ENCODE measurements at regions not wholly inside any gene's neighbourhood (a gene's known extent, or its start where the extent isn't known, plus 50 kb on each side); places are given as distances from the start of the nearest gene placed in this dataset.

DNA sequence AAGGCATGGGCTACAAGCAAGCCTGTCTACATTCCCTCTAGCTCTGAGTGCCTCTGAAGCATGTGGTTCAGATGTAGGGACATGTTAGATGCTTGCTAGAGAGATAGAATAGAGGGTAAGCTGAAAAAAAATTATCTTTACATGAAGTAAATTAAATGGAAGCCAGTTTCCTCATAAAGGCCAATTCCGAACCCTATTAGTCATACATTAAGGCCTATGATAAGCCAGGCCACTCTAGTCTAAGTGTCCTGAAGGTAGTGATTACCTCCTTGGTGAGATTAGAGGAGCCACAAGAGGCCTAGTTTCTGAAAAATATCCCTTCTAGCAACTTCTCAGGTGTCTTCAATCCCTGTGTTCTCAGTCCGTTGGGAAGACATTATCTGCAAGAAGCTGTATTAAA is 72.4 kb upstream of the NPAS2 start (continued):
- TF ChIP-seq ZNF217 (IDR thresholded peaks at IDR 0.05) (no peak), SUZ12 (IDR thresholded peaks at IDR 0.05; ENCODE audit: unreplicated experiment) (no peak), MTA2 (IDR thresholded peaks at IDR 0.05; ENCODE audit: low read depth) (no peak), POLR2A (IDR thresholded peaks at IDR 0.05; ENCODE audit: low read depth, low read length) (no peak)
- TF ChIP-seq, protein P1, sequence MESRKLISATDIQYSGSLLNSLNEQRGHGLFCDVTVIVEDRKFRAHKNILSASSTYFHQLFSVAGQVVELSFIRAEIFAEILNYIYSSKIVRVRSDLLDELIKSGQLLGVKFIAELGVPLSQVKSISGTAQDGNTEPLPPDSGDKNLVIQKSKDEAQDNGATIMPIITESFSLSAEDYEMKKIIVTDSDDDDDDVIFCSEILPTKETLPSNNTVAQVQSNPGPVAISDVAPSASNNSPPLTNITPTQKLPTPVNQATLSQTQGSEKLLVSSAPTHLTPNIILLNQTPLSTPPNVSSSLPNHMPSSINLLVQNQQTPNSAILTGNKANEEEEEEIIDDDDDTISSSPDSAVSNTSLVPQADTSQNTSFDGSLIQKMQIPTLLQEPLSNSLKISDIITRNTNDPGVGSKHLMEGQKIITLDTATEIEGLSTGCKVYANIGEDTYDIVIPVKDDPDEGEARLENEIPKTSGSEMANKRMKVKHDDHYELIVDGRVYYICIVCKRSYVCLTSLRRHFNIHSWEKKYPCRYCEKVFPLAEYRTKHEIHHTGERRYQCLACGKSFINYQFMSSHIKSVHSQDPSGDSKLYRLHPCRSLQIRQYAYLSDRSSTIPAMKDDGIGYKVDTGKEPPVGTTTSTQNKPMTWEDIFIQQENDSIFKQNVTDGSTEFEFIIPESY (IDR thresholded peaks at IDR 0.05) = no peak

DNA sequence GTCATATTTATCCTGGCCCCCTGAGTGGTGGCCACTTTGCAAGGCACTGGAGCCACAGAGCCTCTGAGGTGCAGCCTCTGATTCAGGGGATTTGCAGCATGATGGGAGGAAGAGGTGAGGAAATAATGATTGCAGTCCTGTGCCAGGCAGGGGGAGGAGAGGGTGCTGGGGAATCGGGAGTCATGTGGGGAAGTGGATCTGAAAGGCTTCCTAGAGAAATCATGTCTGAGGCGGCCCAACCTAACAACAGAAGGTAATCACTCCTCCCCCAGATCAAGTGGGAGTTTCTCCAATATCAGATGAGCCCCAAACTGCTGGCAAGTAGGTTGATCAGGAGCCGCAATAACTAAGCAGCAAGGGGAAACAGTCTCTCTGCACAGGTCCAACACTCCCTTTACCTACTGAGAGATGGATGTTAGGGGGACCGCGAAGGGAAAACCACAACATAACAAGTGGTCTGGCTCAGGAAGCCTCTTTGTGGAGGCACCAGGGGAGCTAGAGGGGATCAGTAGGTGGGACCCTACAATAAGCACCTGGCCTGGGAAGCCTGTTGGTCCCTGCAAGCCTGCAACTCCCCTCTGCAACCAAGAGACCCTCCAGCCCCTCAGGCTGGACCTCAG is 71.8 kb upstream of the NPAS2 start:
- FAIRE-seq = no peak
- no peak for ATAC-seq
- POLR2A ChIA-PET = no interaction called here
- in situ Hi-C loops (cut with MboI) (no loop called here), intact Hi-C loops (cut with micrococcal nuclease; ENCODE audit: unreplicated experiment) (no loop called here)
- CTCF ChIA-PET = no interaction called here
- no peaks in the 10 kb centered on the region for H3K79me2 ChIP-seq (ENCODE audit: control insufficient read depth, insufficient read depth, low read length)
- H3K36me3 ChIP-seq (ENCODE audit: control insufficient read depth in 2 of 2, insufficient read depth in 2 of 2, low read length in 1 of 2) = no peaks in the 10 kb centered on the region
- no peak overlapping the region for H3K27ac ChIP-seq (ENCODE audit: control insufficient read depth, insufficient read depth)
- no peak overlapping the region for H3K4me3 ChIP-seq
- H3K9me3 ChIP-seq (replicated peaks; ENCODE audit: control insufficient read depth, insufficient read depth, low read length) = no peaks in the 10 kb centered on the region
- RAD21 ChIA-PET (ENCODE audit: unreplicated experiment) = no interaction called here
- 5% methylated on average over 5 of the region's 5 CpGs for WGBS (ENCODE audit: insufficient coverage, insufficient replicate concordance, low lambda C conversion rate, missing lambda C conversion rate)
- no peaks in the 10 kb centered on the region for H4K20me1 ChIP-seq (ENCODE audit: control insufficient read depth, insufficient read depth)
- no peak overlapping the region for H3K9ac ChIP-seq (ENCODE audit: control insufficient read depth, insufficient read depth, low read length)
- SMC1A ChIA-PET (ENCODE audit: uncharacterized antibody, unreplicated experiment) = no interaction called here
- BruUV-seq (replicated peaks) = no TSS peak
- H3K27me3 ChIP-seq (replicated peaks in 1 of 2; ENCODE audit: control insufficient read depth in 2 of 2, insufficient read depth in 2 of 2, low read length in 1 of 2) = no peaks in the 10 kb centered on the region; a peak in 1 of 4 replicates
- H3K4me2 ChIP-seq (ENCODE audit: control insufficient read depth, insufficient read depth) = no peak overlapping the region
- H2AFZ ChIP-seq (ENCODE audit: control insufficient read depth, low read depth, low read length) = no peak overlapping the region
- no peak for DNase-seq (ENCODE audit: low read depth, low spot score)
- H3K4me1 ChIP-seq (ENCODE audit: control insufficient read depth, insufficient read depth, low read length) = no peaks in the 10 kb centered on the region
- TF ChIP-seq, protein P2, sequence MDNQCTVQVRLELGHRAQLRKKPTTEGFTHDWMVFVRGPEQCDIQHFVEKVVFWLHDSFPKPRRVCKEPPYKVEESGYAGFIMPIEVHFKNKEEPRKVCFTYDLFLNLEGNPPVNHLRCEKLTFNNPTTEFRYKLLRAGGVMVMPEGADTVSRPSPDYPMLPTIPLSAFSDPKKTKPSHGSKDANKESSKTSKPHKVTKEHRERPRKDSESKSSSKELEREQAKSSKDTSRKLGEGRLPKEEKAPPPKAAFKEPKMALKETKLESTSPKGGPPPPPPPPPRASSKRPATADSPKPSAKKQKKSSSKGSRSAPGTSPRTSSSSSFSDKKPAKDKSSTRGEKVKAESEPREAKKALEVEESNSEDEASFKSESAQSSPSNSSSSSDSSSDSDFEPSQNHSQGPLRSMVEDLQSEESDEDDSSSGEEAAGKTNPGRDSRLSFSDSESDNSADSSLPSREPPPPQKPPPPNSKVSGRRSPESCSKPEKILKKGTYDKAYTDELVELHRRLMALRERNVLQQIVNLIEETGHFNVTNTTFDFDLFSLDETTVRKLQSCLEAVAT (IDR thresholded peaks at IDR 0.05) = no peak
- TF ChIP-seq BRCA1 (IDR thresholded peaks at IDR 0.05; ENCODE audit: low read depth, low read length) (no peak), YBX1 (IDR thresholded peaks at IDR 0.05) (no peak)
- TF ChIP-seq, protein P3, sequence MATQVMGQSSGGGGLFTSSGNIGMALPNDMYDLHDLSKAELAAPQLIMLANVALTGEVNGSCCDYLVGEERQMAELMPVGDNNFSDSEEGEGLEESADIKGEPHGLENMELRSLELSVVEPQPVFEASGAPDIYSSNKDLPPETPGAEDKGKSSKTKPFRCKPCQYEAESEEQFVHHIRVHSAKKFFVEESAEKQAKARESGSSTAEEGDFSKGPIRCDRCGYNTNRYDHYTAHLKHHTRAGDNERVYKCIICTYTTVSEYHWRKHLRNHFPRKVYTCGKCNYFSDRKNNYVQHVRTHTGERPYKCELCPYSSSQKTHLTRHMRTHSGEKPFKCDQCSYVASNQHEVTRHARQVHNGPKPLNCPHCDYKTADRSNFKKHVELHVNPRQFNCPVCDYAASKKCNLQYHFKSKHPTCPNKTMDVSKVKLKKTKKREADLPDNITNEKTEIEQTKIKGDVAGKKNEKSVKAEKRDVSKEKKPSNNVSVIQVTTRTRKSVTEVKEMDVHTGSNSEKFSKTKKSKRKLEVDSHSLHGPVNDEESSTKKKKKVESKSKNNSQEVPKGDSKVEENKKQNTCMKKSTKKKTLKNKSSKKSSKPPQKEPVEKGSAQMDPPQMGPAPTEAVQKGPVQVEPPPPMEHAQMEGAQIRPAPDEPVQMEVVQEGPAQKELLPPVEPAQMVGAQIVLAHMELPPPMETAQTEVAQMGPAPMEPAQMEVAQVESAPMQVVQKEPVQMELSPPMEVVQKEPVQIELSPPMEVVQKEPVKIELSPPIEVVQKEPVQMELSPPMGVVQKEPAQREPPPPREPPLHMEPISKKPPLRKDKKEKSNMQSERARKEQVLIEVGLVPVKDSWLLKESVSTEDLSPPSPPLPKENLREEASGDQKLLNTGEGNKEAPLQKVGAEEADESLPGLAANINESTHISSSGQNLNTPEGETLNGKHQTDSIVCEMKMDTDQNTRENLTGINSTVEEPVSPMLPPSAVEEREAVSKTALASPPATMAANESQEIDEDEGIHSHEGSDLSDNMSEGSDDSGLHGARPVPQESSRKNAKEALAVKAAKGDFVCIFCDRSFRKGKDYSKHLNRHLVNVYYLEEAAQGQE (IDR thresholded peaks at IDR 0.05; ENCODE audit: low read depth, low read length) = no peak
- TF ChIP-seq, protein P4, sequence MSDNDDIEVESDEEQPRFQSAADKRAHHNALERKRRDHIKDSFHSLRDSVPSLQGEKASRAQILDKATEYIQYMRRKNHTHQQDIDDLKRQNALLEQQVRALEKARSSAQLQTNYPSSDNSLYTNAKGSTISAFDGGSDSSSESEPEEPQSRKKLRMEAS (IDR thresholded peaks at IDR 0.05; ENCODE audit: low read depth, low read length) = no peak
- TF ChIP-seq, protein P5, sequence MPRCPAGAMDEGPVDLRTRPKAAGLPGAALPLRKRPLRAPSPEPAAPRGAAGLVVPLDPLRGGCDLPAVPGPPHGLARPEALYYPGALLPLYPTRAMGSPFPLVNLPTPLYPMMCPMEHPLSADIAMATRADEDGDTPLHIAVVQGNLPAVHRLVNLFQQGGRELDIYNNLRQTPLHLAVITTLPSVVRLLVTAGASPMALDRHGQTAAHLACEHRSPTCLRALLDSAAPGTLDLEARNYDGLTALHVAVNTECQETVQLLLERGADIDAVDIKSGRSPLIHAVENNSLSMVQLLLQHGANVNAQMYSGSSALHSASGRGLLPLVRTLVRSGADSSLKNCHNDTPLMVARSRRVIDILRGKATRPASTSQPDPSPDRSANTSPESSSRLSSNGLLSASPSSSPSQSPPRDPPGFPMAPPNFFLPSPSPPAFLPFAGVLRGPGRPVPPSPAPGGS (IDR thresholded peaks at IDR 0.05; ENCODE audit: borderline replicate concordance, insufficient read depth, low read depth, low read length, poor library complexity, severe bottlenecking) = no peak

All from GM12878 (cell line).